ENCODE measurements at regions not wholly inside any gene's neighbourhood (a gene's known extent, or its start where the extent isn't known, plus 50 kb on each side); places are given as distances from the start of the nearest gene placed in this dataset.

- no peak for TF ChIP-seq CTCF (conservative IDR thresholded peaks at IDR 0.05; ENCODE audit: control insufficient read depth, insufficient read depth, low read depth, low read length)
Observed at GRCh38 chr1:95408507-95409136, 174.6 kb downstream of the RWDD3 start.

GRCh38 chr1:95409276-95409675, 175.3 kb downstream of the RWDD3 start:
- H3K4me3 ChIP-seq (ENCODE audit: control insufficient read depth, low read depth, low read length), result no peak overlapping the region
- no peak for DNase-seq (ENCODE audit: low read depth)
- TF ChIP-seq CTCF (conservative IDR thresholded peaks at IDR 0.05; ENCODE audit: control insufficient read depth, insufficient read depth, low read depth, low read length), result no peak

More at GRCh38 chr1:95408507-95409136, 174.6 kb downstream of the RWDD3 start:
- H3K4me3 ChIP-seq (ENCODE audit: control insufficient read depth, low read depth, low read length), result no peak overlapping the region
- no peak for DNase-seq (ENCODE audit: low read depth)

- TF ChIP-seq CTCF (conservative IDR thresholded peaks at IDR 0.05; ENCODE audit: control insufficient read depth, insufficient read depth, low read depth, low read length), result no peak
- H3K4me3 ChIP-seq (ENCODE audit: control insufficient read depth, low read depth, low read length), result no peak overlapping the region
- no peak for DNase-seq (ENCODE audit: low read depth)
Observed at GRCh38 chr1:95409901-95410300, 175.9 kb downstream of the RWDD3 start.

- DNase-seq (ENCODE audit: low read depth), result no peak
- TF ChIP-seq CTCF (conservative IDR thresholded peaks at IDR 0.05; ENCODE audit: control insufficient read depth, insufficient read depth, low read depth, low read length), result no peak
- no peak overlapping the region for H3K4me3 ChIP-seq (ENCODE audit: control insufficient read depth, low read depth, low read length)
Observed at GRCh38 chr1:95415146-95415545, 181.1 kb downstream of the RWDD3 start.

- H3K4me3 ChIP-seq (ENCODE audit: control insufficient read depth, low read depth, low read length), result no peak overlapping the region
- no peak for TF ChIP-seq CTCF (conservative IDR thresholded peaks at IDR 0.05; ENCODE audit: control insufficient read depth, insufficient read depth, low read depth, low read length)
- no peak for DNase-seq (ENCODE audit: low read depth)
Observed at GRCh38 chr1:95426772-95427171, 192.8 kb downstream of the RWDD3 start.

- no peak for TF ChIP-seq CTCF (conservative IDR thresholded peaks at IDR 0.05; ENCODE audit: control insufficient read depth, insufficient read depth, low read depth, low read length)
- DNase-seq (ENCODE audit: low read depth), result no peak
- H3K4me3 ChIP-seq (ENCODE audit: control insufficient read depth, low read depth, low read length), result no peak overlapping the region
Observed at GRCh38 chr1:95427525-95427924, 193.5 kb downstream of the RWDD3 start.

- no peak overlapping the region for H3K4me3 ChIP-seq (ENCODE audit: control insufficient read depth, low read depth, low read length)
- DNase-seq (ENCODE audit: low read depth), result no peak
- TF ChIP-seq CTCF (conservative IDR thresholded peaks at IDR 0.05; ENCODE audit: control insufficient read depth, insufficient read depth, low read depth, low read length), result no peak
Observed at GRCh38 chr1:95431235-95431634, 197.2 kb downstream of the RWDD3 start.

Data from fibroblast of mammary gland (primary cell).